ENCODE measurements at regions not wholly inside any gene's neighbourhood (a gene's known extent, or its start where the extent isn't known, plus 50 kb on each side); places are given as distances from the start of the nearest gene placed in this dataset.
"Not testable (repeated sequence)": the region's sequence is repeated elsewhere in the genome, so short reads cannot be mapped to it uniquely, and the experiment has no call there.

- DNase-seq: no peak
These were observed 136.2 kb upstream of the BOD1L1 start for GRCh38 chr4:13763707-13764106.

GRCh38 chr4:13765539-13765938, 138.0 kb upstream of the BOD1L1 start:
- no peak for DNase-seq

- DNase-seq: no peak
These were observed 139.4 kb upstream of the BOD1L1 start for GRCh38 chr4:13766761-13767540.

- no peak for DNase-seq
These were observed 149.8 kb upstream of the BOD1L1 start for GRCh38 chr4:13777341-13777740.

- DNase-seq: no peak
These were observed 150.8 kb upstream of the BOD1L1 start for GRCh38 chr4:13778367-13778766.

GRCh38 chr4:13782231-13782630, 154.7 kb upstream of the BOD1L1 start:
- DNase-seq: no peak

GRCh38 chr4:13783800-13784411, 156.4 kb upstream of the BOD1L1 start:
- no peak for DNase-seq

- DNase-seq: no peak
These were observed 165.6 kb upstream of the BOD1L1 start for GRCh38 chr4:13793020-13793710.

GRCh38 chr4:13794819-13795565, 167.5 kb upstream of the BOD1L1 start:
- DNase-seq: no peak

- DNase-seq: no peak
These were observed 169.5 kb upstream of the BOD1L1 start for GRCh38 chr4:13797061-13797460.

GRCh38 chr4:13815231-13815630, 187.7 kb upstream of the BOD1L1 start:
- DNase-seq: no peak

- DNase-seq: no peak
These were observed 188.9 kb upstream of the BOD1L1 start for GRCh38 chr4:13816472-13816871.

- DNase-seq: no peak
These were observed 194.0 kb upstream of the BOD1L1 start for GRCh38 chr4:13821522-13821921.

GRCh38 chr4:13825822-13826221, 198.3 kb upstream of the BOD1L1 start:
- not testable (repeated sequence) for DNase-seq

GRCh38 chr4:13829457-13829856, 201.9 kb upstream of the BOD1L1 start:
- no peak for DNase-seq

- DNase-seq: peak in 2 of 3 experiments; percentile 5 to 31
These were observed 202.9 kb upstream of the BOD1L1 start for GRCh38 chr4:13830449-13830848.

- DNase-seq: no peak
These were observed 205.8 kb upstream of the BOD1L1 start for GRCh38 chr4:13833171-13833804.

GRCh38 chr4:13836946-13837912, 209.7 kb upstream of the BOD1L1 start:
- DNase-seq: no peak

GRCh38 chr4:13840502-13841190, 213.1 kb upstream of the BOD1L1 start:
- no peak for DNase-seq

- DNase-seq: no peak
These were observed 217.2 kb upstream of the BOD1L1 start for GRCh38 chr4:13844740-13845139.

GRCh38 chr4:13849778-13850177, 222.3 kb upstream of the BOD1L1 start:
- DNase-seq: no peak

Data from NCI-H1417 (cell line).